Neural cell (in vitro differentiated cells): ENCODE measurements at regions not wholly inside any gene's neighbourhood (a gene's known extent, or its start where the extent isn't known, plus 50 kb on each side); places are given as distances from the start of the nearest gene placed in this dataset.
A peak's percentile ranks its signal among the peaks of the same experiment; 100 is the strongest.

Experiments used
- H2AFZ ChIP-seq: fragments of 200-600, 300-800 bp; sonication (generic), shearing (Covaris generic); 2 replicates; pipeline ENCODE4 v1.6.0; 2014; ENCODE audit warnings: low read depth, mild to moderate bottlenecking, antibody characterized with exemption, low read length, moderate library complexity
- H3F3A ChIP-seq: fragments of 200-600 bp; shearing (Covaris generic); 2 replicates; pipeline ENCODE4 v1.6.1; 2016; ENCODE audit warnings: mild to moderate bottlenecking, moderate library complexity, mixed read lengths, antibody characterized with exemption, low read length; ENCODE audit not compliant: insufficient read depth, poor library complexity, severe bottlenecking
- H3K27ac ChIP-seq: fragments of 200-600, 300-800 bp; sonication (generic), shearing (Covaris generic); 2 replicates; pipeline ENCODE4 v1.5.1; 2014; ENCODE audit warnings: mild to moderate bottlenecking, low read length, moderate library complexity
- H3K27me3 ChIP-seq: fragments of 300-800, 200-600 bp; sonication (generic), shearing (Covaris generic); 2 replicates; pipeline ENCODE4 v1.6.0; 2014; ENCODE audit warnings: mild to moderate bottlenecking, low read depth, low read length, moderate library complexity; ENCODE audit not compliant: insufficient read depth
- H3K36me3 ChIP-seq: fragments of 300-800, 200-600 bp; sonication (generic), shearing (Covaris generic); 2 replicates; pipeline ENCODE4 v1.5.1; 2014; ENCODE audit warnings: mild to moderate bottlenecking, antibody characterized with exemption, low read length, moderate library complexity; ENCODE audit not compliant: insufficient read depth
- H3K4me2 ChIP-seq: fragments of 300-800, 200-600 bp; sonication (generic), shearing (Covaris generic); 2 replicates; pipeline ENCODE4 v1.6.0; 2014; ENCODE audit warnings: mild to moderate bottlenecking, low read length
- H3K4me3 ChIP-seq: fragments of 300-800, 200-600 bp; sonication (generic), shearing (Covaris generic); 2 replicates; pipeline ENCODE4 v1.5.1; 2014; ENCODE audit warnings: mild to moderate bottlenecking, low read length, moderate library complexity
- H3K79me2 ChIP-seq: fragments of 200-600 bp; shearing (Covaris generic); replicated peaks from 2 replicates; pipeline ENCODE4 v1.6.0; 2014; ENCODE audit warnings: mild to moderate bottlenecking, low read length, moderate library complexity; ENCODE audit not compliant: insufficient read depth
- H3K9ac ChIP-seq: fragments of 300-800, 200-600 bp; sonication (generic), shearing (Covaris generic); 2 replicates; pipeline ENCODE4 v1.6.1; 2016; ENCODE audit warnings: mild to moderate bottlenecking, low read length, mixed read lengths
- H3K9me2 ChIP-seq: fragments of 200-600 bp; shearing (Covaris generic); 2 replicates; pipeline ENCODE4 v1.6.1; 2016; ENCODE audit warnings: mild to moderate bottlenecking, low read length, mixed read lengths; ENCODE audit not compliant: insufficient read depth
- H3K9me3 ChIP-seq: fragments of 200-600, 300-800 bp; sonication (generic), shearing (Covaris generic); 2 replicates; pipeline ENCODE4 v1.6.1; 2016; ENCODE audit warnings: mild to moderate bottlenecking, mixed run types, low read length, moderate library complexity, mixed read lengths
- H4K20me1 ChIP-seq: fragments of 200-600 bp; shearing (Covaris generic); 2 replicates; pipeline ENCODE4 v1.6.1; 2016; ENCODE audit warnings: mild to moderate bottlenecking, mixed run types; ENCODE audit not compliant: insufficient read depth
- EP300 ChIP-seq: fragments of 450-650 bp; conservative IDR thresholded peaks from 2 replicates; pipeline ENCODE4 v1.6.1; 2014; ENCODE audit warnings: antibody characterized with exemption, mild to moderate bottlenecking, moderate library complexity; ENCODE audit not compliant: poor library complexity, severe bottlenecking
- EZH2 ChIP-seq: fragments of 200-600, 300-800 bp; shearing (Covaris generic), sonication (generic); IDR thresholded peaks from 2 replicates; pipeline ENCODE4 v1.6.1; 2014; ENCODE audit warnings: antibody characterized with exemption, low read length, borderline replicate concordance, mild to moderate bottlenecking; ENCODE audit not compliant: insufficient read depth, poor library complexity, severe bottlenecking
- MXI1 ChIP-seq: fragments of 450-650 bp; conservative IDR thresholded peaks from 2 replicates; pipeline ENCODE4 v1.6.1; 2014; ENCODE audit warnings: antibody characterized with exemption, mild to moderate bottlenecking; ENCODE audit not compliant: poor library complexity, severe bottlenecking
- POLR2AphosphoS5 ChIP-seq: IDR thresholded peaks from 2 replicates; pipeline ENCODE4 v1.6.1; 2012
- RAD21 ChIP-seq: fragments of 450-650 bp; conservative IDR thresholded peaks from 2 replicates; pipeline ENCODE4 v1.6.1; 2014; ENCODE audit warnings: antibody characterized with exemption, mild to moderate bottlenecking, moderate library complexity
- REST ChIP-seq: IDR thresholded peaks from 2 replicates; pipeline ENCODE4 v1.6.1; 2012; ENCODE audit warnings: borderline replicate concordance
- SMC3 ChIP-seq: fragments of 450-650 bp; conservative IDR thresholded peaks from 2 replicates; pipeline ENCODE4 v1.6.1; 2014; ENCODE audit warnings: antibody characterized with exemption, mild to moderate bottlenecking, moderate library complexity; ENCODE audit not compliant: poor library complexity
- TAF1 ChIP-seq: IDR thresholded peaks from 2 replicates; pipeline ENCODE4 v1.6.1; 2012; ENCODE audit warnings: low read depth
- TF ChIP-seq, protein P1 (sequence below): fragments of 450-650 bp; IDR thresholded peaks from 2 replicates; pipeline ENCODE4 v1.5.1; 2014; ENCODE audit warnings: antibody characterized with exemption, mild to moderate bottlenecking, moderate library complexity; ENCODE audit not compliant: poor library complexity, severe bottlenecking

- H3K79me2 ChIP-seq: no peaks in the 10 kb centered on the region
- no peak overlapping the region for H3K4me2 ChIP-seq
- no peak overlapping the region for H3K4me3 ChIP-seq
- no peaks in the 10 kb centered on the region for H3K27me3 ChIP-seq
- H3K36me3 ChIP-seq: no peaks in the 10 kb centered on the region
- no peak overlapping the region for H3K9ac ChIP-seq
- H3K9me2 ChIP-seq: no peaks in the 10 kb centered on the region
- H2AFZ ChIP-seq: no peak overlapping the region
- H3K27ac ChIP-seq: no peak overlapping the region
- peaks cover 9% of the 10 kb centered on the region for H3F3A ChIP-seq
- TF ChIP-seq POLR2AphosphoS5 (peak; percentile 46), EZH2 (no peak)
- H3K9me3 ChIP-seq: no peaks in the 10 kb centered on the region
- no peaks in the 10 kb centered on the region for H4K20me1 ChIP-seq
Measured at GRCh38 chr5:123807177-123807945, 295.4 kb downstream of the CSNK1G3 start.

DNA sequence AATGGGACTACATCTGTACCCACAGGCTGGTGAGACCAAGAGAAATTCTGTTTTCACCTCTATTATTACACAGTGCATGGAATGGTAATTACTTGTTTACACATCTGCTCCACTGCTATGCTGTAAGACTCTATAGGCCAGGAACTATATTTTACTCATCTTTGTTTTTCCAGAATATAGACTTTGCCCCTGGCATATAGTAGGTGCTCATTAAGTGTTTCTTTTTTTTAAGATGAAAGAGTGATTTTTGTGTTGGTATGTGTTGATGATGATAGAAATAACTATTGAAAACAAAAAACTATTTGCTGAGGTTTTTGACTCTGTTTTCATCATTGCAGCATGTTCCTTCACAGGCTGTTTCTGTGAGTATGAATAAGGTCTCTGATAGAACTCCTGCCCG lies 294.7 kb downstream of the CSNK1G3 start:
- no peak overlapping the region for H3K27ac ChIP-seq
- H3K4me2 ChIP-seq: no peak overlapping the region

More for the DNA sequence above, 294.7 kb downstream of the CSNK1G3 start:
- TF ChIP-seq POLR2AphosphoS5 (no peak), EZH2 (no peak), REST (no peak), RAD21 (no peak), SMC3 (no peak), TAF1 (no peak), EP300 (no peak), MXI1 (no peak)
- TF ChIP-seq, protein P1, sequence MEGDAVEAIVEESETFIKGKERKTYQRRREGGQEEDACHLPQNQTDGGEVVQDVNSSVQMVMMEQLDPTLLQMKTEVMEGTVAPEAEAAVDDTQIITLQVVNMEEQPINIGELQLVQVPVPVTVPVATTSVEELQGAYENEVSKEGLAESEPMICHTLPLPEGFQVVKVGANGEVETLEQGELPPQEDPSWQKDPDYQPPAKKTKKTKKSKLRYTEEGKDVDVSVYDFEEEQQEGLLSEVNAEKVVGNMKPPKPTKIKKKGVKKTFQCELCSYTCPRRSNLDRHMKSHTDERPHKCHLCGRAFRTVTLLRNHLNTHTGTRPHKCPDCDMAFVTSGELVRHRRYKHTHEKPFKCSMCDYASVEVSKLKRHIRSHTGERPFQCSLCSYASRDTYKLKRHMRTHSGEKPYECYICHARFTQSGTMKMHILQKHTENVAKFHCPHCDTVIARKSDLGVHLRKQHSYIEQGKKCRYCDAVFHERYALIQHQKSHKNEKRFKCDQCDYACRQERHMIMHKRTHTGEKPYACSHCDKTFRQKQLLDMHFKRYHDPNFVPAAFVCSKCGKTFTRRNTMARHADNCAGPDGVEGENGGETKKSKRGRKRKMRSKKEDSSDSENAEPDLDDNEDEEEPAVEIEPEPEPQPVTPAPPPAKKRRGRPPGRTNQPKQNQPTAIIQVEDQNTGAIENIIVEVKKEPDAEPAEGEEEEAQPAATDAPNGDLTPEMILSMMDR: no peak
- Histone ChIP-seq H3K9me3 (no peaks in the 10 kb centered on the region), H3K9ac (no peak overlapping the region), H3K27me3 (no peaks in the 10 kb centered on the region), H3F3A (peaks cover 9% of the 10 kb centered on the region), H3K79me2 (no peaks in the 10 kb centered on the region), H3K36me3 (no peaks in the 10 kb centered on the region), H4K20me1 (no peaks in the 10 kb centered on the region), H3K4me3 (no peak overlapping the region), H2AFZ (no peak overlapping the region), H3K9me2 (no peaks in the 10 kb centered on the region)
